ENCODE measurements at regions not wholly inside any gene's neighbourhood (a gene's known extent, or its start where the extent isn't known, plus 50 kb on each side); places are given as distances from the start of the nearest gene placed in this dataset.

- TF ChIP-seq, protein P1, sequence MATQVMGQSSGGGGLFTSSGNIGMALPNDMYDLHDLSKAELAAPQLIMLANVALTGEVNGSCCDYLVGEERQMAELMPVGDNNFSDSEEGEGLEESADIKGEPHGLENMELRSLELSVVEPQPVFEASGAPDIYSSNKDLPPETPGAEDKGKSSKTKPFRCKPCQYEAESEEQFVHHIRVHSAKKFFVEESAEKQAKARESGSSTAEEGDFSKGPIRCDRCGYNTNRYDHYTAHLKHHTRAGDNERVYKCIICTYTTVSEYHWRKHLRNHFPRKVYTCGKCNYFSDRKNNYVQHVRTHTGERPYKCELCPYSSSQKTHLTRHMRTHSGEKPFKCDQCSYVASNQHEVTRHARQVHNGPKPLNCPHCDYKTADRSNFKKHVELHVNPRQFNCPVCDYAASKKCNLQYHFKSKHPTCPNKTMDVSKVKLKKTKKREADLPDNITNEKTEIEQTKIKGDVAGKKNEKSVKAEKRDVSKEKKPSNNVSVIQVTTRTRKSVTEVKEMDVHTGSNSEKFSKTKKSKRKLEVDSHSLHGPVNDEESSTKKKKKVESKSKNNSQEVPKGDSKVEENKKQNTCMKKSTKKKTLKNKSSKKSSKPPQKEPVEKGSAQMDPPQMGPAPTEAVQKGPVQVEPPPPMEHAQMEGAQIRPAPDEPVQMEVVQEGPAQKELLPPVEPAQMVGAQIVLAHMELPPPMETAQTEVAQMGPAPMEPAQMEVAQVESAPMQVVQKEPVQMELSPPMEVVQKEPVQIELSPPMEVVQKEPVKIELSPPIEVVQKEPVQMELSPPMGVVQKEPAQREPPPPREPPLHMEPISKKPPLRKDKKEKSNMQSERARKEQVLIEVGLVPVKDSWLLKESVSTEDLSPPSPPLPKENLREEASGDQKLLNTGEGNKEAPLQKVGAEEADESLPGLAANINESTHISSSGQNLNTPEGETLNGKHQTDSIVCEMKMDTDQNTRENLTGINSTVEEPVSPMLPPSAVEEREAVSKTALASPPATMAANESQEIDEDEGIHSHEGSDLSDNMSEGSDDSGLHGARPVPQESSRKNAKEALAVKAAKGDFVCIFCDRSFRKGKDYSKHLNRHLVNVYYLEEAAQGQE (IDR thresholded peaks at IDR 0.05; ENCODE audit: insufficient read depth in 1 of 2, low read depth in 2 of 2, low read length in 1 of 2), result no peak
- no peak for TF ChIP-seq TCF7L2 (IDR thresholded peaks at IDR 0.05; ENCODE audit: low read depth, low read length)
- TF ChIP-seq CTCF (IDR thresholded peaks at IDR 0.05), result no peak
- no peak for TF ChIP-seq POLR2AphosphoS5 (IDR thresholded peaks at IDR 0.05; ENCODE audit: low read depth, low read length)
- no peak for TF ChIP-seq SIN3A (IDR thresholded peaks at IDR 0.05; ENCODE audit: borderline replicate concordance, insufficient read depth, low read depth, low read length)
- Histone ChIP-seq H3K4me3 (ENCODE audit: low read depth in 2 of 2, low read length in 2 of 2) (no peak overlapping the region), H3K36me3 (ENCODE audit: control insufficient read depth, insufficient read depth, low read length) (no peaks in the 10 kb centered on the region), H3K27ac (ENCODE audit: low read length) (no peak overlapping the region), H3K9me3 (ENCODE audit: control insufficient read depth, insufficient read depth, low read depth, low read length) (no peaks in the 10 kb centered on the region), H3K27me3 (ENCODE audit: control insufficient read depth, insufficient read depth, low read length) (no peaks in the 10 kb centered on the region), H3K4me1 (ENCODE audit: control insufficient read depth, insufficient read depth, low read length) (no peaks in the 10 kb centered on the region)
- POLR2A ChIA-PET, result no interaction called here
- ATAC-seq (no peak), DNase-seq (ENCODE audit: low read depth, low spot score) (no peak)
- intact Hi-C loops (cut with micrococcal nuclease; ENCODE audit: unreplicated experiment) (no loop called here), in situ Hi-C loops (cut with HindIII; ENCODE audit: low pct_unique_long_range_greater_than_20kb, low sequenced_read_pairs) (no loop called here)
- BruUV-seq (replicated peaks), result no TSS peak
- CTCF ChIA-PET, result no interaction called here
Observed at GRCh38 chrX:96394598-96394997, 290.0 kb upstream of the DIAPH2 start.

DNA sequence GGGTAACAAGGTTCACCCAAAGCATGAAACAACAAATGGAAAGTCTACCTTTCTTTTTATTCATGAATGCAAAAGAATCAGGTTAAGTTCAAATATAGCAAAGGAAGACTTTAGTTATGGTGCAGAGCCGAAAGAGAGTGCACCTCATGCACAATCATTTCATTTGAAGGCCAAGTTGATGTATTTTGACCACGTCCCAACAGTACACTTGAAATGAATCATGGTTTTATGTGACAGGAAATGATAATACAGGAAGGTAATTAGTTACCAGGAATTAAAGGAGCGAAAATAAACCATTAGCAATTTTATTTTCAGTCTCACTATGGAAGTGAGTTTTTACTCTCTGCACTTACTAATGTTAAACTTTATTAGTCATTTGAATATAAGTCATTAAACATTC is 281.2 kb upstream of the DIAPH2 start:
- intact Hi-C loops (cut with micrococcal nuclease; ENCODE audit: unreplicated experiment), result no loop called here
- H3K27ac ChIP-seq (ENCODE audit: low read length), result no peak overlapping the region

More for the DNA sequence above, 281.2 kb upstream of the DIAPH2 start:
- Histone ChIP-seq H3K27me3 (ENCODE audit: control insufficient read depth, insufficient read depth, low read length) (no peaks in the 10 kb centered on the region), H3K4me1 (ENCODE audit: control insufficient read depth, insufficient read depth, low read length) (peaks cover 8% of the 10 kb centered on the region), H3K9me3 (ENCODE audit: control insufficient read depth, insufficient read depth, low read depth, low read length) (no peaks in the 10 kb centered on the region), H3K4me3 (ENCODE audit: low read depth in 2 of 2, low read length in 2 of 2) (no peak overlapping the region), H3K36me3 (ENCODE audit: control insufficient read depth, insufficient read depth, low read length) (no peaks in the 10 kb centered on the region)
- DNase-seq (ENCODE audit: low read depth, low spot score) (no peak), ATAC-seq (no peak)
- BruUV-seq (replicated peaks), result no TSS peak
- ChIA-PET CTCF (no interaction called here), POLR2A (no interaction called here)
- TF ChIP-seq, protein P1 (IDR thresholded peaks at IDR 0.05; ENCODE audit: insufficient read depth in 1 of 2, low read depth in 2 of 2, low read length in 1 of 2), result no peak
- TF ChIP-seq POLR2AphosphoS5 (IDR thresholded peaks at IDR 0.05; ENCODE audit: low read depth, low read length), result no peak
- TF ChIP-seq SIN3A (IDR thresholded peaks at IDR 0.05; ENCODE audit: borderline replicate concordance, insufficient read depth, low read depth, low read length), result no peak
- TF ChIP-seq TCF7L2 (IDR thresholded peaks at IDR 0.05; ENCODE audit: low read depth, low read length), result no peak
- no peak for TF ChIP-seq CTCF (IDR thresholded peaks at IDR 0.05)
- in situ Hi-C loops (cut with HindIII; ENCODE audit: low pct_unique_long_range_greater_than_20kb, low sequenced_read_pairs), result no loop called here

Data from Panc1 (cell line).